K562 (cell line): ENCODE measurements at regions not wholly inside any gene's neighbourhood (a gene's known extent, or its start where the extent isn't known, plus 50 kb on each side); places are given as distances from the start of the nearest gene placed in this dataset.

ENCODE experiments used
- GABPA ChIP-seq: fragments of 200-800 bp; sonication (Bioruptor generic); conservative IDR thresholded peaks from 2 replicates; pipeline ENCODE4 v1.6.1; 2016; ENCODE audit warnings: low read depth, missing genetic modification characterization, missing compliant biosample characterization
- KLF10 ChIP-seq: fragments of 250-450 bp; sonication (Bioruptor Pico); IDR thresholded peaks from 2 replicates; pipeline ENCODE4 v1.6.1; 2021; ENCODE audit warnings: matching md5 sums
- POU5F1 ChIP-seq: fragments of 150-350 bp; IDR thresholded peaks from 2 replicates; pipeline ENCODE4 v1.6.1; 2014; ENCODE audit warnings: borderline replicate concordance, low read length, low read depth, mild to moderate bottlenecking; ENCODE audit not compliant: partially characterized antibody
- RUNX1 ChIP-seq: sonication (generic); IDR thresholded peaks from 2 replicates; pipeline ENCODE4 v1.6.1; 2016; ENCODE audit warnings: antibody characterized with exemption, low read depth
- ZNF445 ChIP-seq: fragments of 250-450 bp; sonication (Bioruptor Pico); IDR thresholded peaks from 2 replicates; pipeline ENCODE4 v1.4.0; 2020; ENCODE audit warnings: low read depth, mild to moderate bottlenecking, moderate library complexity
- TF ChIP-seq, protein P1 (sequence below): fragments of 200-600 bp; sonication (generic); IDR thresholded peaks from one replicate; pipeline ENCODE4 v1.6.1; 2012; ENCODE audit warnings: mild to moderate bottlenecking, low read depth, low read length, inconsistent platforms
- TF ChIP-seq, protein P2 (sequence below): fragments of 250-450 bp; sonication (Bioruptor Pico); IDR thresholded peaks from 2 replicates; pipeline ENCODE4 v1.4.0; 2020; ENCODE audit warnings: borderline replicate concordance
- TF ChIP-seq, protein P3 (sequence below): IDR thresholded peaks from 2 replicates; pipeline ENCODE4 v1.6.1; 2011; ENCODE audit not compliant: insufficient read length; ENCODE audit errors: extremely low read depth

DNA sequence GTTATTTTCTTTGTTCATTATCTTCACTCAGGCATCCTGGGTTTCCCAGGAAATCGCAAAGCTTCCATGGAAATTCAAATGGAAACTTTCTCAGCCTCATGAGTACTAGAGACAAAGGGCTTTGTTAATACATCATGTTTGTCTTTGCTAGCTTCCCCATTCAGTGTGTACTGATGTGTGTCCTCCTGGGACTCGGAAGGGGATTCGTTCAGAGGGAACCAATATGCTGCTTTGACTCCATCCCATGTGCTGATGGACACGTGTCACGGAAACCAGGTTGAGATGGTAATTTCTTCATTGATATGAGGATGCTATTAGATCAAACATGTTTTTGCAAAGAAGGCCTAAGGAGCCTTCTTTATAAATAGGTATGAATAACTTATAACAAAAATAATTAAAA, 87.0 kb upstream of the KCNAB1 start (continued):
- TF ChIP-seq, protein P1, sequence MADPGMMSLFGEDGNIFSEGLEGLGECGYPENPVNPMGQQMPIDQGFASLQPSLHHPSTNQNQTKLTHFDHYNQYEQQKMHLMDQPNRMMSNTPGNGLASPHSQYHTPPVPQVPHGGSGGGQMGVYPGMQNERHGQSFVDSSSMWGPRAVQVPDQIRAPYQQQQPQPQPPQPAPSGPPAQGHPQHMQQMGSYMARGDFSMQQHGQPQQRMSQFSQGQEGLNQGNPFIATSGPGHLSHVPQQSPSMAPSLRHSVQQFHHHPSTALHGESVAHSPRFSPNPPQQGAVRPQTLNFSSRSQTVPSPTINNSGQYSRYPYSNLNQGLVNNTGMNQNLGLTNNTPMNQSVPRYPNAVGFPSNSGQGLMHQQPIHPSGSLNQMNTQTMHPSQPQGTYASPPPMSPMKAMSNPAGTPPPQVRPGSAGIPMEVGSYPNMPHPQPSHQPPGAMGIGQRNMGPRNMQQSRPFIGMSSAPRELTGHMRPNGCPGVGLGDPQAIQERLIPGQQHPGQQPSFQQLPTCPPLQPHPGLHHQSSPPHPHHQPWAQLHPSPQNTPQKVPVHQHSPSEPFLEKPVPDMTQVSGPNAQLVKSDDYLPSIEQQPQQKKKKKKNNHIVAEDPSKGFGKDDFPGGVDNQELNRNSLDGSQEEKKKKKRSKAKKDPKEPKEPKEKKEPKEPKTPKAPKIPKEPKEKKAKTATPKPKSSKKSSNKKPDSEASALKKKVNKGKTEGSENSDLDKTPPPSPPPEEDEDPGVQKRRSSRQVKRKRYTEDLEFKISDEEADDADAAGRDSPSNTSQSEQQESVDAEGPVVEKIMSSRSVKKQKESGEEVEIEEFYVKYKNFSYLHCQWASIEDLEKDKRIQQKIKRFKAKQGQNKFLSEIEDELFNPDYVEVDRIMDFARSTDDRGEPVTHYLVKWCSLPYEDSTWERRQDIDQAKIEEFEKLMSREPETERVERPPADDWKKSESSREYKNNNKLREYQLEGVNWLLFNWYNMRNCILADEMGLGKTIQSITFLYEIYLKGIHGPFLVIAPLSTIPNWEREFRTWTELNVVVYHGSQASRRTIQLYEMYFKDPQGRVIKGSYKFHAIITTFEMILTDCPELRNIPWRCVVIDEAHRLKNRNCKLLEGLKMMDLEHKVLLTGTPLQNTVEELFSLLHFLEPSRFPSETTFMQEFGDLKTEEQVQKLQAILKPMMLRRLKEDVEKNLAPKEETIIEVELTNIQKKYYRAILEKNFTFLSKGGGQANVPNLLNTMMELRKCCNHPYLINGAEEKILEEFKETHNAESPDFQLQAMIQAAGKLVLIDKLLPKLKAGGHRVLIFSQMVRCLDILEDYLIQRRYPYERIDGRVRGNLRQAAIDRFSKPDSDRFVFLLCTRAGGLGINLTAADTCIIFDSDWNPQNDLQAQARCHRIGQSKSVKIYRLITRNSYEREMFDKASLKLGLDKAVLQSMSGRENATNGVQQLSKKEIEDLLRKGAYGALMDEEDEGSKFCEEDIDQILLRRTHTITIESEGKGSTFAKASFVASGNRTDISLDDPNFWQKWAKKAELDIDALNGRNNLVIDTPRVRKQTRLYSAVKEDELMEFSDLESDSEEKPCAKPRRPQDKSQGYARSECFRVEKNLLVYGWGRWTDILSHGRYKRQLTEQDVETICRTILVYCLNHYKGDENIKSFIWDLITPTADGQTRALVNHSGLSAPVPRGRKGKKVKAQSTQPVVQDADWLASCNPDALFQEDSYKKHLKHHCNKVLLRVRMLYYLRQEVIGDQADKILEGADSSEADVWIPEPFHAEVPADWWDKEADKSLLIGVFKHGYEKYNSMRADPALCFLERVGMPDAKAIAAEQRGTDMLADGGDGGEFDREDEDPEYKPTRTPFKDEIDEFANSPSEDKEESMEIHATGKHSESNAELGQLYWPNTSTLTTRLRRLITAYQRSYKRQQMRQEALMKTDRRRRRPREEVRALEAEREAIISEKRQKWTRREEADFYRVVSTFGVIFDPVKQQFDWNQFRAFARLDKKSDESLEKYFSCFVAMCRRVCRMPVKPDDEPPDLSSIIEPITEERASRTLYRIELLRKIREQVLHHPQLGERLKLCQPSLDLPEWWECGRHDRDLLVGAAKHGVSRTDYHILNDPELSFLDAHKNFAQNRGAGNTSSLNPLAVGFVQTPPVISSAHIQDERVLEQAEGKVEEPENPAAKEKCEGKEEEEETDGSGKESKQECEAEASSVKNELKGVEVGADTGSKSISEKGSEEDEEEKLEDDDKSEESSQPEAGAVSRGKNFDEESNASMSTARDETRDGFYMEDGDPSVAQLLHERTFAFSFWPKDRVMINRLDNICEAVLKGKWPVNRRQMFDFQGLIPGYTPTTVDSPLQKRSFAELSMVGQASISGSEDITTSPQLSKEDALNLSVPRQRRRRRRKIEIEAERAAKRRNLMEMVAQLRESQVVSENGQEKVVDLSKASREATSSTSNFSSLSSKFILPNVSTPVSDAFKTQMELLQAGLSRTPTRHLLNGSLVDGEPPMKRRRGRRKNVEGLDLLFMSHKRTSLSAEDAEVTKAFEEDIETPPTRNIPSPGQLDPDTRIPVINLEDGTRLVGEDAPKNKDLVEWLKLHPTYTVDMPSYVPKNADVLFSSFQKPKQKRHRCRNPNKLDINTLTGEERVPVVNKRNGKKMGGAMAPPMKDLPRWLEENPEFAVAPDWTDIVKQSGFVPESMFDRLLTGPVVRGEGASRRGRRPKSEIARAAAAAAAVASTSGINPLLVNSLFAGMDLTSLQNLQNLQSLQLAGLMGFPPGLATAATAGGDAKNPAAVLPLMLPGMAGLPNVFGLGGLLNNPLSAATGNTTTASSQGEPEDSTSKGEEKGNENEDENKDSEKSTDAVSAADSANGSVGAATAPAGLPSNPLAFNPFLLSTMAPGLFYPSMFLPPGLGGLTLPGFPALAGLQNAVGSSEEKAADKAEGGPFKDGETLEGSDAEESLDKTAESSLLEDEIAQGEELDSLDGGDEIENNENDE, result no peak
- no peak for TF ChIP-seq GABPA (tag)
- TF ChIP-seq POU5F1, result no peak
- no peak for TF ChIP-seq RUNX1
- no peak for TF ChIP-seq ZNF445 (CRISPR knock-in tag)
- TF ChIP-seq, protein P2, sequence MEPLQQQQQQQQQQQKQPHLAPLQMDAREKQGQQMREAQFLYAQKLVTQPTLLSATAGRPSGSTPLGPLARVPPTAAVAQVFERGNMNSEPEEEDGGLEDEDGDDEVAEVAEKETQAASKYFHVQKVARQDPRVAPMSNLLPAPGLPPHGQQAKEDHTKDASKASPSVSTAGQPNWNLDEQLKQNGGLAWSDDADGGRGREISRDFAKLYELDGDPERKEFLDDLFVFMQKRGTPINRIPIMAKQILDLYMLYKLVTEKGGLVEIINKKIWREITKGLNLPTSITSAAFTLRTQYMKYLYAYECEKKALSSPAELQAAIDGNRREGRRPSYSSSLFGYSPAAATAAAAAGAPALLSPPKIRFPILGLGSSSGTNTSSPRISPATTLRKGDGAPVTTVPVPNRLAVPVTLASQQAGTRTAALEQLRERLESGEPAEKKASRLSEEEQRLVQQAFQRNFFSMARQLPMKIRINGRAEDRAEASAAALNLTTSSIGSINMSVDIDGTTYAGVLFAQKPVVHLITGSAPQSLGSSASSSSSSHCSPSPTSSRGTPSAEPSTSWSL, result no peak
- no peak for TF ChIP-seq KLF10
- TF ChIP-seq, protein P3, sequence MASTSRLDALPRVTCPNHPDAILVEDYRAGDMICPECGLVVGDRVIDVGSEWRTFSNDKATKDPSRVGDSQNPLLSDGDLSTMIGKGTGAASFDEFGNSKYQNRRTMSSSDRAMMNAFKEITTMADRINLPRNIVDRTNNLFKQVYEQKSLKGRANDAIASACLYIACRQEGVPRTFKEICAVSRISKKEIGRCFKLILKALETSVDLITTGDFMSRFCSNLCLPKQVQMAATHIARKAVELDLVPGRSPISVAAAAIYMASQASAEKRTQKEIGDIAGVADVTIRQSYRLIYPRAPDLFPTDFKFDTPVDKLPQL, result no peak
